DMS 273 (cell line): ENCODE measurements at regions not wholly inside any gene's neighbourhood (a gene's known extent, or its start where the extent isn't known, plus 50 kb on each side); places are given as distances from the start of the nearest gene placed in this dataset.
"Not testable (repeated sequence)": the region's sequence is repeated elsewhere in the genome, so short reads cannot be mapped to it uniquely, and the experiment has no call there.

Source experiments
- DNase-seq: peaks from one replicate; lab custom pipeline; 2025; ENCODE audit not compliant: unreplicated experiment; lab: John Stamatoyannopoulos, UW

- DNase-seq, result peak; percentile 39
These were observed 212.6 kb downstream of the BCAS1 start for GRCh38 chr20:53857723-53858236.

GRCh38 chr20:53856300-53857295 lies 213.8 kb downstream of the BCAS1 start:
- DNase-seq, result no peak

GRCh38 chr20:53855733-53856132 lies 214.7 kb downstream of the BCAS1 start:
- DNase-seq, result no peak

- DNase-seq, result not testable (repeated sequence)
These were observed 215.8 kb downstream of the BCAS1 start for GRCh38 chr20:53854609-53854926.

GRCh38 chr20:53853111-53853713 lies 217.2 kb downstream of the BCAS1 start:
- DNase-seq, result peak; percentile 19

GRCh38 chr20:53852691-53853090 lies 217.7 kb downstream of the BCAS1 start:
- no peak for DNase-seq

- no peak for DNase-seq
These were observed 218.4 kb downstream of the BCAS1 start for GRCh38 chr20:53852014-53852413.

- no peak for DNase-seq
These were observed 220.1 kb downstream of the BCAS1 start for GRCh38 chr20:53850319-53850718.

GRCh38 chr20:53849471-53850059 lies 220.8 kb downstream of the BCAS1 start:
- no peak for DNase-seq

- no peak for DNase-seq
These were observed 222.1 kb downstream of the BCAS1 start for GRCh38 chr20:53848304-53848703.

- no peak for DNase-seq
These were observed 222.6 kb downstream of the BCAS1 start for GRCh38 chr20:53847837-53848170.

- DNase-seq, result no peak
These were observed 223.1 kb downstream of the BCAS1 start for GRCh38 chr20:53847139-53847836.

- DNase-seq, result no peak
These were observed 223.8 kb downstream of the BCAS1 start for GRCh38 chr20:53846640-53847039.

GRCh38 chr20:53845980-53846379 lies 224.4 kb downstream of the BCAS1 start:
- no peak for DNase-seq

- DNase-seq, result no peak
These were observed 226.1 kb downstream of the BCAS1 start for GRCh38 chr20:53844259-53844658.

GRCh38 chr20:53843645-53844044 lies 226.7 kb downstream of the BCAS1 start:
- DNase-seq, result no peak

- no peak for DNase-seq
These were observed 227.9 kb downstream of the BCAS1 start for GRCh38 chr20:53842301-53843099.

GRCh38 chr20:53841741-53842140 lies 228.7 kb downstream of the BCAS1 start:
- DNase-seq, result no peak

GRCh38 chr20:53840532-53840931 lies 229.9 kb downstream of the BCAS1 start:
- peak; percentile 12 for DNase-seq

- DNase-seq, result no peak
These were observed 230.8 kb downstream of the BCAS1 start for GRCh38 chr20:53839423-53840176.
